Caco-2 (cell line): ENCODE measurements at regions not wholly inside any gene's neighbourhood (a gene's known extent, or its start where the extent isn't known, plus 50 kb on each side); places are given as distances from the start of the nearest gene placed in this dataset.
"Not testable (repeated sequence)": the region's sequence is repeated elsewhere in the genome, so short reads cannot be mapped to it uniquely, and the experiment has no call there.

Experiments used
- BruUV-seq: library from RNA; stranded (reverse); fragments of 400-500 nt; replicated peaks from 2 replicates; lab custom pipeline; 2021; lab: Mats Ljungman, UMichigan
- CTCF ChIA-PET: fragments of 300-600 bp; sonication (Branson Sonifier 250); formaldehyde crosslinking; loops from one replicate; lab custom pipeline; 2022; ENCODE audit warnings: antibody characterized with exemption; lab: Charles Lee
- POLR2A ChIA-PET: fragments of 300-600 bp; sonication (Branson Sonifier 250); formaldehyde crosslinking; loops from one replicate; lab custom pipeline; 2022; ENCODE audit warnings: antibody characterized with exemption; lab: Charles Lee
- DNase-seq, 2 experiments: peaks; one replicate each; pipeline versions ENCODE4 v3.0.0 to v3.0.0-alpha.2; 2020 to 2022
- H3K27me3 ChIP-seq: replicated peaks from 2 replicates; pipeline ENCODE4 v1.6.0; 2011; ENCODE audit warnings: low read length; ENCODE audit not compliant: control insufficient read depth, insufficient read depth
- H3K36me3 ChIP-seq: 2 replicates; pipeline ENCODE4 v1.5.1; 2011; ENCODE audit warnings: low read length; ENCODE audit not compliant: control insufficient read depth, insufficient read depth
- H3K4me1 ChIP-seq: fragments of 250-450 bp; sonication (Bioruptor Pico); 2 replicates; pipeline ENCODE4 v1.5.1; 2020; ENCODE audit warnings: mild to moderate bottlenecking
- H3K4me3 ChIP-seq: 2 replicates; pipeline ENCODE4 v1.5.1; 2011; ENCODE audit warnings: low read depth, mild to moderate bottlenecking, control low read depth, low read length
- H3K9me3 ChIP-seq: fragments of 250-450 bp; sonication (Bioruptor Pico); 2 replicates; pipeline ENCODE4 v1.5.1; 2020; ENCODE audit warnings: mild to moderate bottlenecking, moderate library complexity
- H3K27ac Mint-ChIP-seq: one replicate; pipeline ENCODE4 v1.8.0; 2022; ENCODE audit warnings: mixed read lengths; ENCODE audit not compliant: unreplicated experiment
- H3K27me3 Mint-ChIP-seq: one replicate; pipeline ENCODE4 v1.8.0; 2022; ENCODE audit warnings: mixed read lengths; ENCODE audit not compliant: insufficient read depth, unreplicated experiment
- H3K36me3 Mint-ChIP-seq: one replicate; pipeline ENCODE4 v1.8.0; 2022; ENCODE audit warnings: mild to moderate bottlenecking, mixed read lengths; ENCODE audit not compliant: insufficient read depth, unreplicated experiment
- H3K4me1 Mint-ChIP-seq: one replicate; pipeline ENCODE4 v1.8.0; 2022; ENCODE audit warnings: low read depth, mixed read lengths; ENCODE audit not compliant: unreplicated experiment
- H3K4me3 Mint-ChIP-seq: one replicate; pipeline ENCODE4 v1.8.0; 2022; ENCODE audit warnings: mild to moderate bottlenecking, moderate library complexity, mixed read lengths; ENCODE audit not compliant: unreplicated experiment
- H3K9me3 Mint-ChIP-seq: one replicate; pipeline ENCODE4 v1.8.0; 2022; ENCODE audit warnings: mixed read lengths; ENCODE audit not compliant: unreplicated experiment
- CTCF ChIP-seq, 2 experiments: fragments of 200-600 bp in 1 of 2; IDR thresholded peaks; 1 replicate in 1 of 2; 2 replicates in 1 of 2; pipeline versions ENCODE4 v1.5.1 to v1.8.0; 2011 to 2022; ENCODE audit warnings: antibody characterized with exemption in 1 of 2, control low read depth in 1 of 2, inconsistent platforms in 1 of 2, low read depth in 1 of 2, low read length in 1 of 2, mild to moderate bottlenecking in 1 of 2, moderate library complexity in 1 of 2; ENCODE audit not compliant: insufficient read depth in 1 of 2, severe bottlenecking in 1 of 2, unreplicated experiment in 1 of 2
- intact Hi-C: fragments of 100-400 bp; cut with micrococcal nuclease; formaldehyde crosslinking; loops from one replicate; pipeline ENCODE4 v1.10.0; 2022; ENCODE audit not compliant: unreplicated experiment

- TF ChIP-seq CTCF (IDR thresholded peaks at IDR 0.05; ENCODE audit: insufficient read depth in 1 of 2, low read depth in 1 of 2, low read length in 1 of 2, severe bottlenecking in 1 of 2, unreplicated experiment in 1 of 2): no peak
- POLR2A ChIA-PET: no interaction called here
- Histone ChIP-seq H3K4me1 (no peaks in the 10 kb centered on the region), H3K4me3 (no peak overlapping the region), H3K36me3 (no peaks in the 10 kb centered on the region), H3K9me3 (no peaks in the 10 kb centered on the region), H3K27me3 (no peaks in the 10 kb centered on the region)
- Mint-ChIP-seq H3K4me1 (no peaks in the 10 kb centered on the region), H3K27ac (no peak overlapping the region), H3K4me3 (no peak overlapping the region), H3K27me3 (peaks cover 2% of the 10 kb centered on the region), H3K9me3 (no peaks in the 10 kb centered on the region), H3K36me3 (no peaks in the 10 kb centered on the region)
- intact Hi-C loops: no loop called here
- no TSS peak for BruUV-seq
- DNase-seq: no peak
- CTCF ChIA-PET: no interaction called here
Observed at GRCh38 chr2:82182270-82182669, 1877.7 kb upstream of the LRRTM1 start.

GRCh38 chr2:82175210-82175609 lies 1870.7 kb upstream of the LRRTM1 start:
- H3K4me3 Mint-ChIP-seq, H3K36me3 Mint-ChIP-seq, intact Hi-C loops, POLR2A ChIA-PET, H3K36me3 ChIP-seq, CTCF ChIA-PET, H3K27ac Mint-ChIP-seq, H3K9me3 ChIP-seq, BruUV-seq, H3K4me1 ChIP-seq, H3K4me3 ChIP-seq, H3K27me3 Mint-ChIP-seq, H3K9me3 Mint-ChIP-seq, H3K4me1 Mint-ChIP-seq, DNase-seq, H3K27me3 ChIP-seq: not testable (repeated sequence)

GRCh38 chr2:82172483-82172882 lies 1867.9 kb upstream of the LRRTM1 start:
- Mint-ChIP-seq H3K4me3 (no peak overlapping the region), H3K36me3 (no peaks in the 10 kb centered on the region), H3K27me3 (peaks cover 2% of the 10 kb centered on the region), H3K27ac (no peak overlapping the region), H3K9me3 (no peaks in the 10 kb centered on the region), H3K4me1 (no peaks in the 10 kb centered on the region)
- no peak overlapping the region for H3K4me3 ChIP-seq
- no peak for TF ChIP-seq CTCF (IDR thresholded peaks at IDR 0.05; ENCODE audit: insufficient read depth in 1 of 2, low read depth in 1 of 2, low read length in 1 of 2, severe bottlenecking in 1 of 2, unreplicated experiment in 1 of 2)
- no peaks in the 10 kb centered on the region for H3K27me3 ChIP-seq
- intact Hi-C loops: no loop called here
- no peaks in the 10 kb centered on the region for H3K36me3 ChIP-seq
- ChIA-PET CTCF (no interaction called here), POLR2A (no interaction called here)
- H3K9me3 ChIP-seq: no peaks in the 10 kb centered on the region
- H3K4me1 ChIP-seq: no peaks in the 10 kb centered on the region
- no TSS peak for BruUV-seq
- DNase-seq: no peak

- no peaks in the 10 kb centered on the region for H3K36me3 ChIP-seq
- CTCF ChIA-PET: no interaction called here
- POLR2A ChIA-PET: no interaction called here
- Mint-ChIP-seq H3K27ac (no peak overlapping the region), H3K36me3 (no peaks in the 10 kb centered on the region), H3K4me1 (no peaks in the 10 kb centered on the region), H3K27me3 (no peaks in the 10 kb centered on the region), H3K4me3 (no peak overlapping the region), H3K9me3 (no peaks in the 10 kb centered on the region)
- H3K27me3 ChIP-seq: no peaks in the 10 kb centered on the region
- no peaks in the 10 kb centered on the region for H3K4me1 ChIP-seq
- H3K4me3 ChIP-seq: no peak overlapping the region
- intact Hi-C loops: no loop called here
- TF ChIP-seq CTCF (IDR thresholded peaks at IDR 0.05; ENCODE audit: insufficient read depth in 1 of 2, low read depth in 1 of 2, low read length in 1 of 2, severe bottlenecking in 1 of 2, unreplicated experiment in 1 of 2): no peak
- BruUV-seq: no TSS peak
- no peaks in the 10 kb centered on the region for H3K9me3 ChIP-seq
- DNase-seq: no peak
Observed at GRCh38 chr2:82169379-82169778, 1864.8 kb upstream of the LRRTM1 start.
